ENCODE measurements at regions not wholly inside any gene's neighbourhood (a gene's known extent, or its start where the extent isn't known, plus 50 kb on each side); places are given as distances from the start of the nearest gene placed in this dataset.
A peak's percentile ranks its signal among the peaks of the same experiment; 100 is the strongest.

DNA sequence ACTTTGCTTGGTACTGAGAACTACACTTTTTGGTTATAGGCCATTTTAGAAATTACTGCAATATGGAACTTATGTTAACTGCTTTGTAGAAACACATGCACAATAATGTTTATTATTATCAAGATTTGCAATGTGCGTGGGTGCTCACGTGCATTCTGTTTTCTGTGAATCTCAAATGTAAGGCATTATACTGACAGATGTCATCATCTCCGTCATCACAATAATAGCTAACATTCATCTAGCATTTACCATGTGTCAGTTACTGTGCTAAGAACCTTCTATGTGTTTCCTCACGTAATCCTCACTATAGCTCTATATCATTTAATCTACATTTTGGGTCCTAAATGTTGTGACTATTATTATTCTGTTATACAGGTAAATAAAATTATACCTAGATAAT is 1214.8 kb upstream of the ADGRL4 start:
- no peak for DNase-seq
- Histone ChIP-seq H3K36me3 (no peaks in the 10 kb centered on the region), H3K9me3 (no peaks in the 10 kb centered on the region), H3K27ac (no peak overlapping the region), H3K27me3 (no peaks in the 10 kb centered on the region), H3K4me1 (no peaks in the 10 kb centered on the region), H3K4me3 (no peak overlapping the region)
- no peak for TF ChIP-seq POLR2A (IDR thresholded peaks at IDR 0.05)
- TF ChIP-seq, protein P1, sequence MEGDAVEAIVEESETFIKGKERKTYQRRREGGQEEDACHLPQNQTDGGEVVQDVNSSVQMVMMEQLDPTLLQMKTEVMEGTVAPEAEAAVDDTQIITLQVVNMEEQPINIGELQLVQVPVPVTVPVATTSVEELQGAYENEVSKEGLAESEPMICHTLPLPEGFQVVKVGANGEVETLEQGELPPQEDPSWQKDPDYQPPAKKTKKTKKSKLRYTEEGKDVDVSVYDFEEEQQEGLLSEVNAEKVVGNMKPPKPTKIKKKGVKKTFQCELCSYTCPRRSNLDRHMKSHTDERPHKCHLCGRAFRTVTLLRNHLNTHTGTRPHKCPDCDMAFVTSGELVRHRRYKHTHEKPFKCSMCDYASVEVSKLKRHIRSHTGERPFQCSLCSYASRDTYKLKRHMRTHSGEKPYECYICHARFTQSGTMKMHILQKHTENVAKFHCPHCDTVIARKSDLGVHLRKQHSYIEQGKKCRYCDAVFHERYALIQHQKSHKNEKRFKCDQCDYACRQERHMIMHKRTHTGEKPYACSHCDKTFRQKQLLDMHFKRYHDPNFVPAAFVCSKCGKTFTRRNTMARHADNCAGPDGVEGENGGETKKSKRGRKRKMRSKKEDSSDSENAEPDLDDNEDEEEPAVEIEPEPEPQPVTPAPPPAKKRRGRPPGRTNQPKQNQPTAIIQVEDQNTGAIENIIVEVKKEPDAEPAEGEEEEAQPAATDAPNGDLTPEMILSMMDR (IDR thresholded peaks at IDR 0.05): no peak

DNA sequence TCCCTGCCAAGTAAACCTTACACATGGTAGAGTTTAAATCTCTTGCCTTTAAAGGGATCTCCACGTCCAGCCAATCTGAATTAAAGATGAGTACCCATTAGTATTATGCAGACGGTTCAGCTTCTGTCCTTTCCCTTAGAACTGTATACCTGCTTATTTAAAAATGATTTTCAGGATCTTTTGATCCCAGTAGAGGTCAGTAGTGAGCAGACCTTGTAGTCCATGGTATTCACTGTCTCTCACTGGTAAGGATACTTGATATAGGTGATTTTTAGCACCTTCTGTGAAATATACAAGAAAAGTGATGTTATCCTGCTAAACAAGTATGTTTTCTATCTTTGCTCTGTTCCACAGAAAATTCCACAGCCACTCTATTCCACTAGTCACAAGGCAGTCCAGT is 1211.6 kb upstream of the ADGRL4 start:
- Histone ChIP-seq H3K4me1 (no peaks in the 10 kb centered on the region), H3K27me3 (no peaks in the 10 kb centered on the region), H3K27ac (no peak overlapping the region), H3K4me3 (no peak overlapping the region), H3K36me3 (no peaks in the 10 kb centered on the region), H3K9me3 (no peaks in the 10 kb centered on the region)
- TF ChIP-seq POLR2A (IDR thresholded peaks at IDR 0.05): no peak
- TF ChIP-seq, protein P1 (IDR thresholded peaks at IDR 0.05): peak in 4 of 6 experiments; percentile 26 to 49 (median 33)
- no peak for DNase-seq

DNA sequence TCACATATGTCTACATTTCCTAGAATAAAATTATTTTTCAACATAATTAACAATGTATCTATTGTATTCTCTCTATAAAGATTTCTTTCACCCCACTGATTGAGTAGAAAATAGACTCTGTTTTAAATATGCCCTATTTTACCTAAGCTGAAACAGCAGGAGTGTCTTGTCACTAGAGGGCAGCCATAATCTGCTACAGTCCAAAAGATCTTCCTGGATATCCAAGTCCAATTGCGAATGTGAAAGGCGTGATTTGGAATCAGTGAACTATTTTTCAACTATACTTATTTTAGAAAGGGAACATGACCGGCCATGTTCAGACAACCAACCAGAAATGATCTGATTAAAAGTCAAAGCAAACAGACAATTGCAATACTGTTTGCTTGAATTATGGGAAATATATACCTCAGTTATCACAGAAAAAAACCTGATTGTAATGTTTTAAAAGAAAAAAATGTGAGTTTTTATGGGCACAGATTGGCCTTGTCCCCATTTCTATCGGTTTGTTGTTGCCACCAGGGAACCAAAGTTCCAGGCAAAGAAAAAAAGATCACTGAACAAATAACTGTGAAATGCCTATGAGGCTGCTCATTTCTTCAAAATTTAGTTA is 1211.0 kb upstream of the ADGRL4 start:
- H3K9me3 ChIP-seq: no peaks in the 10 kb centered on the region
- no peak overlapping the region for H3K4me3 ChIP-seq
- no peaks in the 10 kb centered on the region for H3K27me3 ChIP-seq
- H3K36me3 ChIP-seq: no peaks in the 10 kb centered on the region
- no peak for DNase-seq
- TF ChIP-seq, protein P1 (IDR thresholded peaks at IDR 0.05): peak in 4 of 6 experiments; percentile 11 to 34 (median 30)
- TF ChIP-seq POLR2A (IDR thresholded peaks at IDR 0.05): no peak
- H3K4me1 ChIP-seq: no peaks in the 10 kb centered on the region
- H3K27ac ChIP-seq: no peak overlapping the region

DNA sequence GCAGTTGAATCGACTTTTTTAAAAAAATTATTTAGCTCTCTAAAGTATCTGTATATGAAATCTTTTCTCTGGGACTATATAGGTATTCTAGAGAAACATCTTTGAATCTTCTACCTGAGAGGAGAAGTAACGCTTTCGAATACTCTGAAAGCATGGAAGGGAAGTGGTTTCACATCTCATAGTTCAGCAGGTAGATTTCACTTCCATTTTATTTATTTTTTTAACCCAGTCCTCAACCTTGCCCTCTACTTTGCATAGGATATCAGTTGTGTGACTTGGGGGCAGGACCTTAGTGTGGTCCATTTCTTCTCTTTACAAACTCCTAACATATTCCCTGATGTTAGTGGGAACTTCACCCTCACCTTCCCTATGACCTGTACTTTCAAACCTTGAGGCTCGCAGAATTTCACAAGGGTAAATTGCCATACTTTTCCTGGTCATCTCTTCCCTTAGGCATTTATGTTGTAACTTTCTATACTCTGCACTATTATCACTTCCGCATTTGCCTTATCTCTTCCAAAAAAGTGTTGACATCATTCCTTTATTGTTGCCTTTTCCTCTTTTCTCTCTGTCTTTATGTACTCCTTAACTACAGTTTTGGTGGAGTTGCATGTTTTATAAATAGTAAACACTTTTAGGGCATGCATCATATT is 1208.5 kb upstream of the ADGRL4 start:
- TF ChIP-seq, protein P1 (IDR thresholded peaks at IDR 0.05): no peak
- no peak for TF ChIP-seq POLR2A (IDR thresholded peaks at IDR 0.05)
- DNase-seq: no peak
- Histone ChIP-seq H3K4me1 (no peaks in the 10 kb centered on the region), H3K4me3 (no peak overlapping the region), H3K9me3 (no peaks in the 10 kb centered on the region), H3K27me3 (no peaks in the 10 kb centered on the region), H3K27ac (no peak overlapping the region), H3K36me3 (no peaks in the 10 kb centered on the region)

DNA sequence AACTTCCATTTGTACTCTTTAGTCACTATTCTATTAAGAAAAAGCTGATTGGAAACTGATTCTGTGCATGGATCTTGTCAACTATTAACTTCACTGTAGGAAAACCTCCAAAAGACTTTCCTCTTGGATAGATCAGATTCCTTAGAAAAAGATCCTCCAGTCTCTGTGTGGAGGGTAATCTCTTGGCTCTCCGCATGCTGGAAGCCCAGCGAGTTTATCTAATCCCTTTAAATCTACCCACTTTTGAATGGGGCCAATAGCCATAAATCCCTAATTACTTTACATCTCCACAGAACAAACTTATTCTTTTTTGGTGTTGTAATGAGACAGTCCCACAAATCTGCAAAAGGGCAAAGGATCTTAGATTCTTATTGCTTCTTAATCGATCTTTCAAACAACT is 1206.4 kb upstream of the ADGRL4 start:
- Histone ChIP-seq H3K4me3 (no peak overlapping the region), H3K9me3 (no peaks in the 10 kb centered on the region), H3K4me1 (no peaks in the 10 kb centered on the region), H3K27ac (no peak overlapping the region), H3K27me3 (no peaks in the 10 kb centered on the region), H3K36me3 (no peaks in the 10 kb centered on the region)
- no peak for DNase-seq
- TF ChIP-seq POLR2A (IDR thresholded peaks at IDR 0.05): no peak
- TF ChIP-seq, protein P1 (IDR thresholded peaks at IDR 0.05): no peak
